C4-2B (cell line): ENCODE measurements at regions not wholly inside any gene's neighbourhood (a gene's known extent, or its start where the extent isn't known, plus 50 kb on each side); places are given as distances from the start of the nearest gene placed in this dataset.
"Not testable (repeated sequence)": the region's sequence is repeated elsewhere in the genome, so short reads cannot be mapped to it uniquely, and the experiment has no call there.

Experiments
- H3K27ac ChIP-seq: fragments of 450-650 bp; 2 replicates; pipeline ENCODE4 v1.5.1; 2017
- ZFX ChIP-seq: fragments of 450-650 bp; IDR thresholded peaks from 2 replicates; pipeline ENCODE4 v1.6.1; 2017
- TF ChIP-seq, protein P1 (sequence below): fragments of 450-650 bp; conservative IDR thresholded peaks from 2 replicates; pipeline ENCODE4 v1.5.1; 2017; ENCODE audit warnings: mild to moderate bottlenecking

DNA sequence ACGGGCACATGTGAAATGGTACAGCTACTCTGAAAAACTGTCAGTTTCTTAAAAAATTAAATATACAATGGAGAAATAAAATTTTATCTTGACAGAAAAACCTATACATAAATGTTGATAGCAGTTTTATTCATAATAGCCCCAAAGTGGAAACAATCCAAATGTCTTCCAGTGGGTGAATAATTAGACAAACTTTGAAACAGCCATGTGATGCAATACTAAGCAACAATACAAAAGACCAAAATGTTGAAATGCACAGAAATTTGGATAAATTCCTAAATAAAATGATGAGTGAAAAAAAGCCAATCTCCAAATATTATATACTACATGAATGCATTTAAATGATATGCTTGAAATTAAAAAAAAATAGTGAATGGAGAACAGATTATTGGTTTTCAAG, 523.1 kb downstream of the HTR1B start:
- H3K27ac ChIP-seq = no peak overlapping the region
- no peak for TF ChIP-seq ZFX
- TF ChIP-seq, protein P1, sequence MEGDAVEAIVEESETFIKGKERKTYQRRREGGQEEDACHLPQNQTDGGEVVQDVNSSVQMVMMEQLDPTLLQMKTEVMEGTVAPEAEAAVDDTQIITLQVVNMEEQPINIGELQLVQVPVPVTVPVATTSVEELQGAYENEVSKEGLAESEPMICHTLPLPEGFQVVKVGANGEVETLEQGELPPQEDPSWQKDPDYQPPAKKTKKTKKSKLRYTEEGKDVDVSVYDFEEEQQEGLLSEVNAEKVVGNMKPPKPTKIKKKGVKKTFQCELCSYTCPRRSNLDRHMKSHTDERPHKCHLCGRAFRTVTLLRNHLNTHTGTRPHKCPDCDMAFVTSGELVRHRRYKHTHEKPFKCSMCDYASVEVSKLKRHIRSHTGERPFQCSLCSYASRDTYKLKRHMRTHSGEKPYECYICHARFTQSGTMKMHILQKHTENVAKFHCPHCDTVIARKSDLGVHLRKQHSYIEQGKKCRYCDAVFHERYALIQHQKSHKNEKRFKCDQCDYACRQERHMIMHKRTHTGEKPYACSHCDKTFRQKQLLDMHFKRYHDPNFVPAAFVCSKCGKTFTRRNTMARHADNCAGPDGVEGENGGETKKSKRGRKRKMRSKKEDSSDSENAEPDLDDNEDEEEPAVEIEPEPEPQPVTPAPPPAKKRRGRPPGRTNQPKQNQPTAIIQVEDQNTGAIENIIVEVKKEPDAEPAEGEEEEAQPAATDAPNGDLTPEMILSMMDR = no peak

DNA sequence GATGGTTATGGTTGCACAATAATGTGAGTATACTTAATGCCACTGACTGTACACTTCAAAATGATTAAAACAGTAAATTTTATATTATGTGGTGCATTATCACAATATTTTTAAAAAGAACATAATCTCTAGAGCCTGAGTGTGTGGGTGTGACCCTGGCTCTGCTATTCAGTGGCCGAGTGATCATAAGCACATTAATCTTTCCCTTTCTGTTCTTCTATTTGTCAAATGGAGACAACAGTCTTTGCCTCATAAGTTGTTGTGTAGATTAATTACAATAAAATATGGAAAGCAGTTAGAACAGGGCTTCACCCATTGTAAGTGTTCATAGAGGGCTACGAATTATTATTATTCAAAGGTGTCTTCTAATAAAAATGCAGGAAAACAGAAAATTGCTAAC, 548.6 kb downstream of the HTR1B start:
- no peak overlapping the region for H3K27ac ChIP-seq
- TF ChIP-seq ZFX = no peak
- TF ChIP-seq, protein P1 = no peak

DNA sequence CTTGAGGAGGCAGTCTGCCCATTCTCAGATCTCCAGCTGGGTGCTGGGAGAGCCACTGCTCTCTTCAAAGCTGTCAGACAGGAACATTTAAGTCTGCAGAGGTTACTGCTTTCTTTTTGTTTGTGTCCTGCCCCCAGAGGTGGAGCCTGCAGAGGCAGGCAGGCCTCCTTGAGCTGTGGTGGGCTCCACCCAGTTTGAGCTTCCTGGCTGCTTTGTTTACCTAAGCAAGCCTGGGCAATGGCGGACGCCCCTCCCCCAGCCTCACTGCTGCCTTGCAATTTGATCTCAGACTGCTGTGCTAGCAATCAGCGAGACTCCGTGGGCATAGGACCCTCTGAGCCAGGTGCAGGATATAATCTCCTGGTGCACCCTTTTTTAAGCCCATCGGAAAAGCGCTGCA, 557.8 kb downstream of the HTR1B start:
- not testable (repeated sequence) for H3K27ac ChIP-seq

DNA sequence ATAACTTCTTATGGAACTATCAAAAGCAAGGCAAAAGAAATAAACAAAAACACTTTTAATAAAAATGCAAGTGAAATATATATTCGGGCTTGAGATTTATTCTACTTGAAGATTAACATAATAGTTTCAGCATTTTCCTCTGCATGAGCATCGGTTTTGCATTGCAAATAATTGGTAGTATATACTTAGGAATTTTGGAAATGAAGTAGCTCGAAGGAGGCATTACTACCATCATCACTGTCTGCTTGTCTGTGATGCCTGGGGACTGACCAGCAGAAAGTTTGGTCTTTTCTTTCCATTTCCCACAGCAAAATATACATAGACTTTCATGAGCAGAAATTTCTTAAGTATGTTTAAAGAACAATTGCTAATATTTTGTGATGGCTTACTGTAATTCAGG, 570.7 kb downstream of the HTR1B start:
- H3K27ac ChIP-seq = no peak overlapping the region
- TF ChIP-seq, protein P1 = no peak
- no peak for TF ChIP-seq ZFX

DNA sequence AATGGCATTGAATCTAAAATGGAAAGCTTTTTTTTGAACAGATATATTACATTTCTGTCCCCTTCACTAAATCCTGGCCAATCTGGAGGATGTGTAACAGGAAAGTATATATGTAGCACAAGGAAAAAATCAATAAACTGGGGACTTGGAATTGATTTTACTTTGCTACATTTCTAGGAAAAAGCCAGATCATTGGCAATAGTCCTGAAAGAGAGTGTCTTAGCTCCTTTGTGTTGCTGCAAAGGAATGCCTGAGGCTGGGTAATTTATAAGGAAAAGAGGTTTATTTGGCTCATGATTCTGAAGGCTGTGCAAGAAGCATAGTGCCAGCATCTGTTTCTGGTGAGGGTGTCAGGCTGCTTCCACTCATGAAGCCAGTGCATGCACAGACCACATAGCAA, 574.9 kb downstream of the HTR1B start:
- TF ChIP-seq, protein P1 = no peak
- TF ChIP-seq ZFX = no peak
- no peak overlapping the region for H3K27ac ChIP-seq

DNA sequence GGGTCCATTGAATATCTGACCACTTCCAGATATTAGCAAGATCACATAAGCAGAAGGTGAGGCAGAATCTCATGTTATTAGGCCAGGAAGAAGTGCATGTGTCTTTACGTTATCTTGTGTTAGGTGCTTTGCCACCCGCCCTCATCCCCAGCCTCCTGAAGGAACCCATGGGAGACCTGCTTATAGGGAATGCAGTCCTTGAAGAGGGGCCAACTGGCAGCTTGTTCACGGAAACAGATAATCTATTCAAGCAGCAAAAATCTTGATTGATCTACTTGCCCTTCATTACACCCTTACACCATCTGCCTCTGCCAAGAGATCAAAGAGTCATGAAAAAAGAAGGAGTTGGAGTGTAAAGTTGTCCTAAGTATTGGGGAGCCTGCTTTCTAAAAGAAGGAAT, 576.4 kb downstream of the HTR1B start:
- TF ChIP-seq ZFX = no peak
- TF ChIP-seq, protein P1 = no peak
- H3K27ac ChIP-seq = no peak overlapping the region

DNA sequence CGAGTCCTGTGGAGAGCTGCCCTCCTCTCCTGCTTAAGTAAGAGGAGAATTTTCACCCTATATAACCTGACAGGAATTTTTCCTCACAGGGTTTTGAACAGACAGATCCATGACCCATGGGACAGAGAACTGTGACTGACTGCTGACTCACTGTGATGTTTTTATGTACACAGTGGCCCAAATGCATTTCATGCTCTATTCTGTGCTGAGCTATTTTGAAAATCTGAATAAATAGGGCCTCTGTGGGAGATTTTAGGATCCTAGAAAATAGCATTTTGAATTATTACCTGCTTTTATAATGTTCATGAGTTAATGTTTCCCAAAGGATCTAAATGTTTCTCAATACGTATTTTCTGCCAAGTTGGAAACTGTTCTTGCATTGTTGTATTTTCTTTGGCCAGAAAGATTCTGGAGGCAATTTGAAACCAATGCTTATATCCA, 577.4 kb downstream of the HTR1B start:
- TF ChIP-seq, protein P1 = no peak
- no peak for TF ChIP-seq ZFX
- H3K27ac ChIP-seq = no peak overlapping the region

DNA sequence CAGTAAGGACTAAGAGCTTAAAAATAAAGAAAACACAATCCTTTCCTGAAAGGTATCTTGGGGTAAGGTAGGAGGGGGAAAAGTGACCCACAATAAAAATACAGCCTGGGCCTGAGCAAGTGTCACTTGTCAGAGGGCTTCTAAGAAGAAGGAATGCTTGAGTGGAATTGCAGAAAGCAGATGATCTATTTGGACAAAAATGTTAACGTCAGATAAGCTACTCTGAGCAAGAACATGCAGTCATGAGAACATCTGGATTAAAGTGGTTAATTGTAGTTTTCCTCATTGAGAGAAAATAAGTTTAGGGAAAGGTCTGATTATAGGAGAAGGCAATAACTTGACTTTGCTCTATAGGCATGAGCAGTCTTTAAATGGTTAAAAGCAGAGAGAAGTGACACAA, 581.9 kb downstream of the HTR1B start:
- TF ChIP-seq ZFX = no peak
- TF ChIP-seq, protein P1 = no peak
- no peak overlapping the region for H3K27ac ChIP-seq
